IPS-NIHi11 (cell line): ENCODE measurements at regions not wholly inside any gene's neighbourhood (a gene's known extent, or its start where the extent isn't known, plus 50 kb on each side); places are given as distances from the start of the nearest gene placed in this dataset.
"Not testable (repeated sequence)": the region's sequence is repeated elsewhere in the genome, so short reads cannot be mapped to it uniquely, and the experiment has no call there.

Source experiments
- DNase-seq: peaks from one replicate; pipeline ENCODE4 v3.0.0; 2012; ENCODE audit warnings: mixed read lengths, low spot score

GRCh38 chr2:16105669-16106281, 165.4 kb downstream of the MYCN start:
- peak; percentile 76 for DNase-seq

- DNase-seq, result no peak
These were observed 164.8 kb downstream of the MYCN start for GRCh38 chr2:16104949-16105668.

DNA sequence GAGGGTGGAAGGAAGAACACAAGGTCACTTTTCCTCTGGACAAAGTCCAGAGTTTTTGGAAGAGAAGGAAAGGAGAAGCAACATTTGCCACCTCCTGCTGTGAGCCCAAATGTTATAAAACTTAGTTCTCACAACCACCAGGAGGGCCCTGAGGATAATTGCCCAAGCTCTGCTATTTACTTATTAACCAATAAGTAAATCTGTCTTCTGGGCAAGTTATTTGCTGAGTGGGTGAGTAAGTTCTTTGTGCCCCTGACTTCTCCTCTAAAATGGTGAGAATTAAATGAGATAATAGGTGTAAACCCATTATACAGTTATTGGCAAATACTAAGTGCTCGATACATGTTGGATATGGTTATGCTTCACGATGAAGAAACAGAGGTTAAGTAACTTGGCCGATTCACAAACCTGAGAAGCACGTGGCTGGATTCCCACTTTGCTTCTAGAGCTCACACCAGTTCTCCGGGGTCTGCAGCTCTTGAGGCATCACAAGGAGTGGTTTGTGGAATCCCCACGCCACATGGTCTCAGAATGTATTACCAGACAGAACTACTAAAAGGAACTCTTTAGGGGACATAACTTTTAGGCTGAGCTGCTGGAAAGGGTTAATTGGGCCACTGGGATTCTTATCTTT, 164.1 kb downstream of the MYCN start:
- DNase-seq, result no peak

- DNase-seq, result no peak
These were observed 163.4 kb downstream of the MYCN start for GRCh38 chr2:16103614-16104314.

DNA sequence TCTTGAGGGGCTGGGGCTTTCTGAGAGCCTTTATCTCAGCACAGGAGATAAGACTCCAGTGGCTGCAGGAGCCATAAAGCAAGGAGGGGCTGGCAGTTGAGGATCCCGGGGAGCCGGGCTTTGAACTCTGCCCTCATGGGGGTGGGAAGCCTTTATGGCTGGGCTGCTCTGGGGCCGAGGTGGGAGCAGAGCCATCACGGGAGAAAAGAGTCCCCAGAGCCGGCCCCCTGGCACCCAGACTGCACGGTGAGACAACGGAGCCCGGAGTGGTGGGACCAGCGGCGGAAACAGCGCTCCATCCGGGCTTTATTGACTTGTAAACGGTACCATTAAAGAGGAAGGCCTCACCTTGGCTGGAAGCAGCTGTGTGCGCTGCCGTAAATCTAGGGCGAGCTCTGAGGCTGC, 162.6 kb downstream of the MYCN start:
- DNase-seq, result no peak

- DNase-seq, result no peak
These were observed 162.1 kb downstream of the MYCN start for GRCh38 chr2:16102358-16102975.

GRCh38 chr2:16101196-16101595, 160.8 kb downstream of the MYCN start:
- DNase-seq, result no peak

- no peak for DNase-seq
These were observed 159.7 kb downstream of the MYCN start for GRCh38 chr2:16100006-16100405.

DNA sequence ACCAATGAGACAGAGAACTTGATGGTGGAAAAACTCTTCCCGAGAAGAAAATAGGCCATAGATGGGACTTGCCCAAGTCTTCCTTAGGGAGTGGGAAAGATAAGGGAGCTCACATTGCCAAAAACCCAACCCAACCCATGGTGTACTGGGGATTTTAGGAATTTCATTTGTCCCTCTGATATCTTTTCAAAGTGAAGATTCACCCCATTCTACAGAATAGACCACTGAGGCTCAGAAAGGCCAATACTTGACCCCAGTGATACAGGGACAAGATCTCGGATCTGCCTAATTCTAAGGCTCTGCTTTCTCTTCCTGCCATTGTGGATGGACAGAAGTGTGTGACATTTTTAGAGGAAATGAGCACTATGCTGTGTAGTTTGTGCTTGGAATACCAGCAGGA, 159.0 kb downstream of the MYCN start:
- DNase-seq, result no peak

- DNase-seq, result no peak
These were observed 156.6 kb downstream of the MYCN start for GRCh38 chr2:16096962-16097361.

DNA sequence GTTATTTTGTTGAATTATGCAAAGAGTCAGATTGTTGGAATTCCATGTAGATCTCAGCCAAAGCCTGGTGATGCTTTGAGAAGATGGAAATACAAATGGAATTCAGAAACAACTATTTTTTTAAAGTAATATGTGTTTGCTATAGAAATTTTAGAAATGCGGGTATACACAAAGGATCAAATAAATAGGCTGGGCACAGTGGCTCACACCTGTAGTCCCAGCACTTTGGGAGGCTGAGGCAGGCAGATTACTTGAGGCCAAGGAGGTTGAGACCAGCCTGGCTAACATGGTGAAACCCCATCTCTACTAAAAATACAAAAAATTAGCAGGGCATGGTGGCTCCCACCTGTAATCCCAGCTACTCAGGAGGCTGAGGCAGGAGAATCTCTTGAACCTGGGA, 155.1 kb downstream of the MYCN start:
- not testable (repeated sequence) for DNase-seq

DNA sequence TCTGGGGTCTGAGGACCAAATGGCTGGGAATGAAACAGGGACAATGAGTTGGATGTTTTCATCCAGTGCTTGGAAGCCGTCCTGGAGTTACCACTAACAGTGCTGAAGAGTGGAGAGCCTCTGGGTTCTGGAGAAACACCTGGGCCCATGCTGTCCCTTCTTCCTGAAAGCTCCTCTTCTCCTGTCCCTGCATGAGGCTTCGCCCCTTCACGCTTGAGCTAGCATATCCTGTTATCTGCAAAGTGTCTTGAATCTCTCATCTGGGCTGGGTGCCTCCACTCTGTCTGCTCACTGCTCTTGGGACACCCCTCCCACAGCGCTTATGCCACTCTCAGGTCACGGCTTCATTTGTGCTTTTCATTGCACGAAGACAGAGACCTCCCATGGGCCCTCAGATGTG, 154.5 kb downstream of the MYCN start:
- DNase-seq, result no peak

DNA sequence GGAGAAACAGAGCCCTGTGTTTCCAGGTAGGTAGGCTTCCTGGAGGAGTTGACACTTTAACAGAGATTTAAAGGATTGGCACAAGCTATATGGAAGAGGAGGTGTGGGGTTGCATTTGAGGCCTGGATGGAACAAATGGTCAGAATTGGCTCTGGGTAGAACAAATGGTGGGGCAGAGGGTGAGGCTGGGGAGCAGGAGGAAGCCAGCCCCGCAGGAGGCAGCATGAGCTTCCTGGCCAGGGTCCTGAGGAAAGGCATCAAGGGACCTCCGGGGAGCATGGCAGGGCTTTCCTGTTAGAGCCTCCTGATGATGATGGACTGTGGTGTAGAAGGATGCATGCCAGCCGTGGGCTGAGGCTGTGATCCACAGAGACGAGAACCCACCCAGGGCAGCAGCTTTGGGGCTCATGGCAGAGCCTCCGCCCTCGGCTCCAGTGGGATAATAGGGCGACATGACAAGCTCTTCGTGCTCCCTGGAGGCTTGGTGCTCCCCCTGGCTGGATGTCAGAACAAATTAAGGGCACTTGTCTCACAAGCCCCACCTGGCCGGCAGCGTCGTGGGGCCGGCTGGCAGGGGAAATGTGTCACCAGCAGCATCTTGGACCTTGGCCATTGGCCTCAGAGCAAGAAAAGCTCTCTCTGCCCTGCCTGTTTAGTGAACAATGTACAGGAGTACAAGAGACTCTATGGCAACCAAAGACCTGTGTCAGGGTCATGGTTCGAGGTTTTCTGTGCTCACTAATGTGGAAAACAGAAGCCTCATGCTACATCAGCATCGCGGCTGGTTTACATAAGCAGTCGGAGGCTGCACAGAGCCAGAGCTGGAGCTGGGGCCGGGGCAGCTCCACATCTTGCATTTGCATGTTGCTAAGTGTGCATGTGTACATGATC, 153.5 kb downstream of the MYCN start:
- DNase-seq, result no peak

DNA sequence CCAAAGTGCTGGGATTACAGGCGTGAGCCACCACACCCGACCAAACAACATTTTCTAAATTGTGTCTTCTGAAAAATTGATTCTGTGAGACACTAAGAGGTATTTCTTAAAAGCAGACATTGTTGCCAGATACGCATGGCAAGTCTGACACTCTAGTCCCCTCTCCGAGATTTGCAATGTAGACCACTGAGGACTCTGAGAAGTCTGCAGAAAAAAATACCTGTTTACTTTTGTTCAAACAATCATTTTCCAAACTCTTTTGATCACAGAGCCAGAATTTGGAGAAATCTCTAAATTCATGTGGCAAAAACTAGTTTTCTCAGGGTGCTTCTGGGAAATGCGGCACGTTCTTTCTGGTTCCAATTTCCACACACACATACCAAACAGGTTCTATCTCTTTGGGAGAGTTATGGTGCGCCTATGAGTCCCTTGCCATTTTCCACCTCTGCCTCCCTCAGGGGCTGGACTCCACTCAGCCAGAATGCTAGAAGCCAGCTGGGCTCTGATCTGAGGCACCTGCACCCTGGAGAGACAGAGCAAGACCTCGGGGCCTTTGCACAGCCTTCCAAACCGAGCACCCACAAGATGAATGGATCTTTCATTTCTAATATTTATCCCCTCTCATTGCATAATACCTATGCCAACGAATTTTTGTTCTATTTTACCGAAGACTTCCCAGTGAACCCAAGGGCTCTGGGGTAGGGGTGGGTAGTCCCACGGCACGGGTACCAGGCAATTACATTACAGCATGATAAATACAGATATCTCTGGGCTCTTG, 152.7 kb downstream of the MYCN start:
- no peak for DNase-seq

GRCh38 chr2:16091576-16092282, 151.4 kb downstream of the MYCN start:
- no peak for DNase-seq

DNA sequence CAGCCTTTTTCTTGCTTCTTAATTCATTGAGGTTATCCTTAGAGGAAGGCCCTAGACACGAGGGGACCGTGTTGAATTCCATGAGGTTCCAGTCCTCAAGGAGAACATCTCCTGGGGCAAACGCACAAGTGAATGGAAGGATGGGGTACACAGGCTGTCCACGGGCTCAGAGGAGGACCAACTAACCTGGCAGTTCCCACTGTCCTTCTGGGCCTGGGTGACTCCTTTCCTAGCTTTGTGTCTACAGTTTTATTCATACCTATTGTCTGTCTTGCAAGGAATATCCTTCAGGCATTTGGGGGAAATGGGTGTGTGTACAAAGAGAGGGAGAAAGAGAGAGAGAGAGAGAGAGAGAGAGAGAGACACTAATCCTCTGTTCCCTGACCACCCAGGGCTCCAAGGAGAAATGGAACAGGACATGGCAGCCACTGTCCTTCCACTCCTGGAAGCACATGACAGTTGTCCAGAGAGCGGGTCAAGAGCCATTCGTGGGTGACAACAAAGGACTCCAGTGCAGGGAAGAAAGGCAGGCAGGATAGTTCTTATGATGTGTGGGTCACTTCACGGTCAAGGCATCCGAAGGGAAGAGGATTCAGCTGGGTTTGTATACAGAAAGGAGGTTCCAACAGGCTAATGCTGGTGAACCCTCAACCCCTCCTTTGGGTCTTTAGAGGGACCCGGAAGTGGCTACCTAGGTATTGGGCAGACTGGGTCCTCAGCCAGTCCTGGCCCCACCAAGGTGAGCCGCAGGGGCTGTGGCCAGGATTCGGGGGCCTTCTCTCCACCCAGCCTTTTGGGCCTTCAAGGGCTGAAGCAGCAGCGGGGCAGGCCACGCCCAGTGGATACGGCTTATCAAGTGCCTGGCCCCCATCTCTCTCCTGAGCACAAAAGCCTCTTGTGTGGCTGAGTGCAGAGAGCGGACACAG, 150.6 kb downstream of the MYCN start:
- no peak for DNase-seq

DNA sequence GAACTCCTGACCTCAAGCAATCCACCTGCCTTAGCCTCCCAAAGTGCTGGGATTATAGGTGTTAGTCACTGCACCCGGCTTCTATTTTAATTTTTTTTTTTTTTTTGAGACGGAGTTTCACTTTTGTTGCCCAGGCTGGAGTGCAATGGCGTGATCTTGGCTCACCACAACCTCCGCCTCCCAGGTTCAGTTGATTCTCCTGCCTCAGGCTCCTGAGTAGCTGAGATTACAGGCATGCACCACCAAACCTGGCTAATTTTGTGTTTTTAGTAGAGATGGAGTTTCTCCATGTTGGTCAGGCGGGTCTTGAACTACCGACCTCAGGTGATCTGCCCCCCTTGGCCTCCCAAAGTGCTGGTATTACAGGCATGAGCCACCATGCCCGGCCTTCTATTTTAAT, 149.1 kb downstream of the MYCN start:
- DNase-seq, result not testable (repeated sequence)

- DNase-seq, result no peak
These were observed 148.4 kb downstream of the MYCN start for GRCh38 chr2:16088802-16089112.
